KMS-11 (cell line): ENCODE measurements at regions not wholly inside any gene's neighbourhood (a gene's known extent, or its start where the extent isn't known, plus 50 kb on each side); places are given as distances from the start of the nearest gene placed in this dataset.
A peak's percentile ranks its signal among the peaks of the same experiment; 100 is the strongest.

Source experiments
- H2AFZ ChIP-seq: fragments of 200-600 bp; sonication (generic); 2 replicates; pipeline ENCODE4 v1.6.1; 2016; ENCODE audit warnings: antibody characterized with exemption, mixed run types, low read depth
- H3K27ac ChIP-seq: fragments of 200-600 bp; sonication (generic); 2 replicates; pipeline ENCODE4 v1.6.1; 2016; ENCODE audit warnings: mild to moderate bottlenecking, mixed run types
- H3K27me3 ChIP-seq: fragments of 200-600 bp; sonication (generic); 2 replicates; pipeline ENCODE4 v1.6.1; 2017; ENCODE audit warnings: mild to moderate bottlenecking, low read depth, mixed run types, moderate library complexity; ENCODE audit not compliant: insufficient read depth
- H3K36me3 ChIP-seq: fragments of 200-600 bp; sonication (generic); 2 replicates; pipeline ENCODE4 v1.6.1; 2017; ENCODE audit warnings: mild to moderate bottlenecking, mixed run types; ENCODE audit not compliant: insufficient read depth
- H3K4me1 ChIP-seq: fragments of 200-600 bp; sonication (generic); 2 replicates; pipeline ENCODE4 v1.6.1; 2016; ENCODE audit warnings: mild to moderate bottlenecking, low read depth, mixed run types; ENCODE audit not compliant: poor library complexity, severe bottlenecking
- H3K4me2 ChIP-seq: fragments of 200-600 bp; sonication (generic); 2 replicates; pipeline ENCODE4 v1.7.0; 2016; ENCODE audit warnings: mild to moderate bottlenecking, mixed run types
- H3K4me3 ChIP-seq: fragments of 200-600 bp; sonication (generic); IDR thresholded peaks from 2 replicates; pipeline ENCODE4 v1.6.1; 2017; ENCODE audit warnings: low read depth, low read length, mixed read lengths; ENCODE audit not compliant: insufficient read depth
- H3K79me2 ChIP-seq: fragments of 200-600 bp; sonication (generic); 2 replicates; pipeline ENCODE4 v1.6.1; 2016; ENCODE audit warnings: low read depth, mixed run types; ENCODE audit not compliant: insufficient read depth
- H3K9ac ChIP-seq: fragments of 200-600 bp; sonication (generic); 2 replicates; pipeline ENCODE4 v1.6.1; 2016; ENCODE audit warnings: mild to moderate bottlenecking, mixed run types
- H4K20me1 ChIP-seq: fragments of 200-600 bp; sonication (generic); 2 replicates; pipeline ENCODE4 v1.6.1; 2016; ENCODE audit warnings: mild to moderate bottlenecking, mixed run types; ENCODE audit not compliant: insufficient read depth
- CTCF ChIP-seq: fragments of 200-600 bp; sonication (generic); conservative IDR thresholded peaks from 2 replicates; pipeline ENCODE4 v1.6.1; 2017; ENCODE audit warnings: low read depth, mild to moderate bottlenecking, antibody characterized with exemption, low read length, moderate library complexity, mixed read lengths

- no peak overlapping the region for H2AFZ ChIP-seq
- H3K4me1 ChIP-seq, result peaks cover 37% of the 10 kb centered on the region
- no peaks in the 10 kb centered on the region; the same call in 1 of the 2 replicates for H4K20me1 ChIP-seq
- H3K36me3 ChIP-seq, result no peaks in the 10 kb centered on the region
- no peak overlapping the region for H3K4me2 ChIP-seq
- TF ChIP-seq CTCF, result no peak
- H3K9ac ChIP-seq, result no peak overlapping the region
- H3K4me3 ChIP-seq, result no peak overlapping the region
- H3K79me2 ChIP-seq, result no peaks in the 10 kb centered on the region
- no peak overlapping the region for H3K27ac ChIP-seq
- no peaks in the 10 kb centered on the region for H3K27me3 ChIP-seq
These were observed 149.0 kb upstream of the STEAP4 start for GRCh38 chr7:88455696-88456095.

- no peak for TF ChIP-seq CTCF
- H4K20me1 ChIP-seq, result no peaks in the 10 kb centered on the region; the same call in 1 of the 2 replicates
These were observed 146.0 kb upstream of the STEAP4 start for GRCh38 chr7:88452646-88453045.

GRCh38 chr7:88450874-88451273 is 144.2 kb upstream of the STEAP4 start:
- Histone ChIP-seq H2AFZ (no peak overlapping the region), H3K4me1 (peaks cover 54% of the 10 kb centered on the region), H3K36me3 (no peaks in the 10 kb centered on the region), H4K20me1 (no peaks in the 10 kb centered on the region), H3K79me2 (no peaks in the 10 kb centered on the region), H3K27ac (peak overlapping the region; percentile 69), H3K4me3 (no peak overlapping the region), H3K27me3 (no peaks in the 10 kb centered on the region), H3K4me2 (peak overlapping the region; percentile 61), H3K9ac (no peak overlapping the region)
- TF ChIP-seq CTCF, result no peak

More at GRCh38 chr7:88452646-88453045, 146.0 kb upstream of the STEAP4 start:
- Histone ChIP-seq H3K4me2 (peak overlapping the region; percentile 61), H3K4me1 (peaks cover 43% of the 10 kb centered on the region), H3K4me3 (no peak overlapping the region), H3K27me3 (no peaks in the 10 kb centered on the region), H3K9ac (peak overlapping the region; percentile 5; the same call in 1 of the 2 replicates), H3K36me3 (no peaks in the 10 kb centered on the region), H3K27ac (peak overlapping the region; percentile 69), H3K79me2 (no peaks in the 10 kb centered on the region), H2AFZ (no peak overlapping the region)

GRCh38 chr7:88449410-88449809 is 142.7 kb upstream of the STEAP4 start:
- no peak overlapping the region for H3K27ac ChIP-seq
- H3K27me3 ChIP-seq, result no peaks in the 10 kb centered on the region
- H3K4me1 ChIP-seq, result peaks cover 58% of the 10 kb centered on the region
- no peaks in the 10 kb centered on the region for H4K20me1 ChIP-seq
- no peak overlapping the region for H3K9ac ChIP-seq
- H3K4me3 ChIP-seq, result no peak overlapping the region
- TF ChIP-seq CTCF, result no peak
- no peak overlapping the region for H2AFZ ChIP-seq
- H3K36me3 ChIP-seq, result no peaks in the 10 kb centered on the region
- H3K79me2 ChIP-seq, result no peaks in the 10 kb centered on the region
- no peak overlapping the region for H3K4me2 ChIP-seq
